ENCODE measurements at regions not wholly inside any gene's neighbourhood (a gene's known extent, or its start where the extent isn't known, plus 50 kb on each side); places are given as distances from the start of the nearest gene placed in this dataset.

DNA sequence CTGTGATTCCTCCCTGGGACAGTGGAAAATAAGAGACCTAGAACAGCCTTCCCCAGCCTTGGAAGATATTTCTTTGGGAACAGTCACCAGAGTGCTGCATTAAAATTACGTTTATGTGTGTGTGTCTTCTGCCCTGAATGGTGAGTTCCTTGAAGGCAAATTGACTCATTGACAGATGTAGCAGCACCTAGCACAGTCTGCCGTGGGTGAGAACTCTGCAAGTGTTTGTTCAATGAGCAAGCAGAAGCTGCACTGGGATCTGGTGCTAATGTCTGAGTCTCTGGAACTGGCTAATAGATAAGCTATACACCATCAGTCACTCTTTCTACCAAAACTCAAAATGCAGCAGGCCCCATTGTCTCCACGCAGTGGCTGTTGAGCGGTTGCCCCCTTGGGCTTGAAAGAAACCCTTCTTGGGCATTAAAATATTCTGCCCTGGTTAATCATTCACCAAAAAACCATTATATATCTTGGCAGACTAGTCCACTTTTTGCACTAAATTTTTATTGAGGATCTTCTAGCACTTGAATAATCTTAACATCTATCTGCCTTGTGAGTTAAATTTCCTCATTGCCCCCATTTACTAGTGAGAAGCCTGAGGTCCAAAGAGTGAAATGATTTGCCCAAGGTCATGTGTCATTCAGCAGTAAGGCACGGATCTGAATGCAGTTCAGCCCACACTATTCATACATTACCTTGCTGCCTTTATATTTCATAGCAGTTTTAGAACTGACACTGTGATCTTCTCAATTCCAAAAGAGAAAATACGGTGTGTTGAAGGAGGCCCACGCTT, 87.8 kb upstream of the GALNT18 start:
- TF ChIP-seq EZH2 (IDR thresholded peaks at IDR 0.05): no peak
- no peak for TF ChIP-seq POLR2AphosphoS5 (IDR thresholded peaks at IDR 0.05; ENCODE audit: borderline replicate concordance, low read depth, low read length)
- no peak for TF ChIP-seq FOXP2 (optimal IDR thresholded peaks at IDR 0.05; ENCODE audit: control extremely low read depth, extremely low read length, insufficient read depth)

Data from SK-N-MC (cell line).